PC-9 (cell line): ENCODE measurements at regions not wholly inside any gene's neighbourhood (a gene's known extent, or its start where the extent isn't known, plus 50 kb on each side); places are given as distances from the start of the nearest gene placed in this dataset.

Experiments used
- CTCF ChIP-seq: fragments of 200-600 bp; sonication (generic); conservative IDR thresholded peaks from 2 replicates; pipeline ENCODE4 v1.6.1; 2017; ENCODE audit warnings: mixed run types, antibody characterized with exemption, mild to moderate bottlenecking, moderate library complexity
- EZH2 ChIP-seq: fragments of 200-600 bp; sonication (generic); IDR thresholded peaks from 2 replicates; pipeline ENCODE4 v1.8.0; 2017; ENCODE audit warnings: antibody characterized with exemption, low read depth

- TF ChIP-seq CTCF (no peak), EZH2 (no peak)
Observed at GRCh38 chrX:45794995-45795337, 594.3 kb upstream of the DIPK2B start.
